ENCODE measurements at regions not wholly inside any gene's neighbourhood (a gene's known extent, or its start where the extent isn't known, plus 50 kb on each side); places are given as distances from the start of the nearest gene placed in this dataset.
"Not testable (repeated sequence)": the region's sequence is repeated elsewhere in the genome, so short reads cannot be mapped to it uniquely, and the experiment has no call there.

- in situ Hi-C loops (cut with HindIII; ENCODE audit: low sequenced_read_pairs), result no loop called here
- no peak for DNase-seq (ENCODE audit: low spot score)
Measured at GRCh38 chr17:36690190-36690589, 88.8 kb downstream of the MRM1 start.

GRCh38 chr17:36691606-36692005, 90.2 kb downstream of the MRM1 start:
- DNase-seq (ENCODE audit: low spot score), result peak; percentile 69
- in situ Hi-C loops (cut with HindIII; ENCODE audit: low sequenced_read_pairs), result no loop called here

- no peak for DNase-seq (ENCODE audit: low spot score)
- in situ Hi-C loops (cut with HindIII; ENCODE audit: low sequenced_read_pairs), result no loop called here
Measured at GRCh38 chr17:36695082-36695481, 93.7 kb downstream of the MRM1 start.

- in situ Hi-C loops (cut with HindIII; ENCODE audit: low sequenced_read_pairs); DNase-seq (ENCODE audit: low spot score): not testable (repeated sequence)
Measured at GRCh38 chr17:36695710-36696109, 94.3 kb downstream of the MRM1 start.

- DNase-seq (ENCODE audit: low spot score), result no peak
- in situ Hi-C loops (cut with HindIII; ENCODE audit: low sequenced_read_pairs), result no loop called here
Measured at GRCh38 chr17:36696805-36697204, 95.4 kb downstream of the MRM1 start.

- in situ Hi-C loops (cut with HindIII; ENCODE audit: low sequenced_read_pairs), result no loop called here
- no peak for DNase-seq (ENCODE audit: low spot score)
Measured at GRCh38 chr17:36697903-36698530, 96.6 kb downstream of the MRM1 start.

- in situ Hi-C loops (cut with HindIII; ENCODE audit: low sequenced_read_pairs), result no loop called here
- no peak for DNase-seq (ENCODE audit: low spot score)
Measured at GRCh38 chr17:36701429-36702099, 100.2 kb downstream of the MRM1 start.

GRCh38 chr17:36702636-36703035, 101.3 kb downstream of the MRM1 start:
- no peak for DNase-seq (ENCODE audit: low spot score)
- in situ Hi-C loops (cut with HindIII; ENCODE audit: low sequenced_read_pairs), result no loop called here

GRCh38 chr17:36703860-36704266, 102.5 kb downstream of the MRM1 start:
- in situ Hi-C loops (cut with HindIII; ENCODE audit: low sequenced_read_pairs), result no loop called here
- peak; percentile 58 for DNase-seq (ENCODE audit: low spot score)

- in situ Hi-C loops (cut with HindIII; ENCODE audit: low sequenced_read_pairs), result no loop called here
Measured at GRCh38 chr17:36705283-36705795, 104.0 kb downstream of the MRM1 start.

GRCh38 chr17:36705874-36706731, 104.7 kb downstream of the MRM1 start:
- in situ Hi-C loops (cut with HindIII; ENCODE audit: low sequenced_read_pairs), result no loop called here
- DNase-seq (ENCODE audit: low spot score), result peak; percentile 86

More at GRCh38 chr17:36705283-36705795, 104.0 kb downstream of the MRM1 start:
- DNase-seq (ENCODE audit: low spot score), result no peak

GRCh38 chr17:36707904-36708303, 106.5 kb downstream of the MRM1 start:
- DNase-seq (ENCODE audit: low spot score), result no peak

GRCh38 chr17:36714789-36715188, 113.4 kb downstream of the MRM1 start:
- in situ Hi-C loops (cut with HindIII; ENCODE audit: low sequenced_read_pairs), result no loop called here
- DNase-seq (ENCODE audit: low spot score), result no peak

More at GRCh38 chr17:36707904-36708303, 106.5 kb downstream of the MRM1 start:
- in situ Hi-C loops (cut with HindIII; ENCODE audit: low sequenced_read_pairs), result no loop called here

- no peak for DNase-seq (ENCODE audit: low spot score)
- in situ Hi-C loops (cut with HindIII; ENCODE audit: low sequenced_read_pairs), result no loop called here
Measured at GRCh38 chr17:36715951-36716350, 114.6 kb downstream of the MRM1 start.

GRCh38 chr17:36717088-36717487, 115.7 kb downstream of the MRM1 start:
- in situ Hi-C loops (cut with HindIII; ENCODE audit: low sequenced_read_pairs), result no loop called here
- no peak for DNase-seq (ENCODE audit: low spot score)

GRCh38 chr17:36720131-36720530, 118.7 kb downstream of the MRM1 start:
- in situ Hi-C loops (cut with HindIII; ENCODE audit: low sequenced_read_pairs), result no loop called here

GRCh38 chr17:36721560-36722120, 120.3 kb downstream of the MRM1 start:
- in situ Hi-C loops (cut with HindIII; ENCODE audit: low sequenced_read_pairs), result no loop called here
- no peak for DNase-seq (ENCODE audit: low spot score)

More at GRCh38 chr17:36720131-36720530, 118.7 kb downstream of the MRM1 start:
- no peak for DNase-seq (ENCODE audit: low spot score)

GRCh38 chr17:36722121-36722902, 120.9 kb downstream of the MRM1 start:
- peak; percentile 65 for DNase-seq (ENCODE audit: low spot score)
- in situ Hi-C loops (cut with HindIII; ENCODE audit: low sequenced_read_pairs), result no loop called here

- in situ Hi-C loops (cut with HindIII; ENCODE audit: low sequenced_read_pairs), result no loop called here
Measured at GRCh38 chr17:36722903-36723263, 121.5 kb downstream of the MRM1 start.

More at GRCh38 chr17:36722903-36723263, 121.5 kb downstream of the MRM1 start:
- no peak for DNase-seq (ENCODE audit: low spot score)
